K562 (cell line): ENCODE measurements at regions not wholly inside any gene's neighbourhood (a gene's known extent, or its start where the extent isn't known, plus 50 kb on each side); places are given as distances from the start of the nearest gene placed in this dataset.

Experiments
- ATAC-seq: fragments of 200-7000 bp; cut with Tn5 transposase; 3 replicates; pipeline ENCODE4 v1.9.1; 2020; ENCODE audit warnings: moderate library complexity
- BruUV-seq: library from RNA; stranded (reverse); fragments of 400-500 nt; replicated peaks from 2 replicates; lab custom pipeline; 2021; lab: Mats Ljungman, UMichigan
- CTCF ChIA-PET: fragments of 300-600 bp; formaldehyde crosslinking; extraction: SDS; loops from one replicate; lab custom pipeline; 2021; ENCODE audit warnings: low intra/inter-chr PET ratio; lab: Yijun Ruan, JAX
- POLR2A ChIA-PET: fragments of 300-600, 350-650 bp; sonication (Branson Sonifier 250); formaldehyde crosslinking; extraction: SDS; loops from one replicate; lab custom pipeline; 2021; ENCODE audit warnings: antibody characterized with exemption, inconsistent platforms; lab: Yijun Ruan, JAX
- DNase-seq, 4 experiments: peaks; one replicate each; pipeline versions ENCODE4 v3.0.0 to v3.0.0-alpha.2; 2011 to 2018; ENCODE audit warnings: low spot score in 3 of 4, mixed read lengths in 3 of 4; ENCODE audit errors: extremely low read depth in 1 of 4
- FAIRE-seq: peaks from 2 replicates; lab custom pipeline; 2011; peaks lifted over from hg19 to GRCh38; lab: Jason Lieb, UNC
- H2AFZ ChIP-seq: 2 replicates; pipeline ENCODE4 v1.6.0; 2011; ENCODE audit warnings: low read depth, low read length, control low read depth, inconsistent platforms
- H3K27ac ChIP-seq: fragments of 200-600 bp; 3 replicates; pipeline ENCODE4 v1.8.0; 2011; ENCODE audit warnings: low read depth, mild to moderate bottlenecking, control low read depth, inconsistent platforms, low read length, moderate library complexity, mixed read lengths; ENCODE audit errors: extremely low read depth
- H3K27me3 ChIP-seq, 2 experiments: fragments of 300-600 bp in 1 of 2; 2 replicates in 1 of 2; 3 replicates in 1 of 2; pipeline versions ENCODE4 v1.6.0 to v1.8.0; 2011; ENCODE audit warnings: inconsistent platforms in 2 of 2, low read length in 2 of 2, mild to moderate bottlenecking in 1 of 2, mixed read lengths in 1 of 2, moderate library complexity in 1 of 2; ENCODE audit not compliant: control insufficient read depth in 2 of 2, insufficient read depth in 2 of 2
- H3K36me3 ChIP-seq: fragments of 300-600 bp; 3 replicates; pipeline ENCODE4 v1.8.0; 2011; ENCODE audit warnings: mild to moderate bottlenecking, low read length, inconsistent platforms; ENCODE audit not compliant: control insufficient read depth, insufficient read depth
- H3K4me1 ChIP-seq, 2 experiments: fragments of 200-600 bp in 1 of 2; replicated peaks in 1 of 2; 2 replicates in 1 of 2; 3 replicates in 1 of 2; pipeline versions ENCODE4 v1.5.1 to v1.8.0; 2011; ENCODE audit warnings: inconsistent platforms in 2 of 2, low read length in 2 of 2, mild to moderate bottlenecking in 1 of 2, mixed read lengths in 1 of 2, moderate library complexity in 1 of 2; ENCODE audit not compliant: control insufficient read depth in 2 of 2, insufficient read depth in 2 of 2
- H3K4me2 ChIP-seq: 2 replicates; pipeline ENCODE4 v1.6.1; 2011; ENCODE audit warnings: low read length, control low read depth, inconsistent platforms, mixed read lengths; ENCODE audit not compliant: insufficient read depth
- H3K4me3 ChIP-seq: fragments of 200-600 bp; sonication (generic), shearing (Covaris generic); 2 replicates; pipeline ENCODE4 v1.5.1; 2016; ENCODE audit warnings: control low read depth, inconsistent platforms
- H3K79me2 ChIP-seq: fragments of 200-600 bp; 3 replicates; pipeline ENCODE4 v1.8.0; 2011; ENCODE audit warnings: low read length, inconsistent platforms; ENCODE audit not compliant: control insufficient read depth, insufficient read depth
- H3K9ac ChIP-seq, 2 experiments: 2 replicates each; pipeline versions ENCODE4 v1.6.0 to v1.6.1; 2011; ENCODE audit warnings: low read depth in 2 of 2, low read length in 2 of 2, control low read depth in 1 of 2, inconsistent platforms in 1 of 2, mild to moderate bottlenecking in 1 of 2, mixed read lengths in 1 of 2; ENCODE audit not compliant: insufficient read depth in 1 of 2
- H3K9me1 ChIP-seq: one replicate; pipeline ENCODE4 v1.6.0; 2011; ENCODE audit warnings: inconsistent platforms, mild to moderate bottlenecking, low read length, moderate library complexity; ENCODE audit not compliant: control insufficient read depth, insufficient read depth
- H3K9me3 ChIP-seq: replicated peaks from 2 replicates; pipeline ENCODE4 v1.5.1; 2011; ENCODE audit warnings: low read depth, low read length, inconsistent platforms; ENCODE audit not compliant: control insufficient read depth, insufficient read depth
- H4K20me1 ChIP-seq: replicated peaks from 2 replicates; pipeline ENCODE4 v1.6.1; 2011; ENCODE audit warnings: low read length, inconsistent platforms, mixed read lengths; ENCODE audit not compliant: control insufficient read depth, insufficient read depth
- ETV5 ChIP-seq: sonication (generic); formaldehyde crosslinking; IDR thresholded peaks from 2 replicates; pipeline ENCODE4 v1.4.0; 2020; ENCODE audit warnings: low read depth, mild to moderate bottlenecking, missing genetic modification reagents
- GABPB1 ChIP-seq: sonication (generic); formaldehyde crosslinking; IDR thresholded peaks from 2 replicates; pipeline ENCODE4 v1.8.0; 2022; ENCODE audit warnings: mild to moderate bottlenecking, missing genetic modification reagents
- GTF2A2 ChIP-seq: IDR thresholded peaks from 2 replicates; pipeline ENCODE4 v1.6.1; 2016; ENCODE audit warnings: mild to moderate bottlenecking, missing genetic modification characterization, missing compliant biosample characterization
- ILK ChIP-seq: fragments of 450-650 bp; IDR thresholded peaks from 2 replicates; pipeline ENCODE4 v1.6.1; 2016; ENCODE audit warnings: missing genetic modification characterization, low read depth, mild to moderate bottlenecking, missing compliant biosample characterization, moderate library complexity, borderline replicate concordance
- PHF20 ChIP-seq: fragments of 450-650 bp; IDR thresholded peaks from 2 replicates; pipeline ENCODE4 v1.6.1; 2018; ENCODE audit not compliant: partially characterized antibody
- RBBP5 ChIP-seq: fragments of 200-600 bp; sonication (generic); IDR thresholded peaks from 2 replicates; pipeline ENCODE4 v1.6.1; 2012; ENCODE audit warnings: borderline replicate concordance, mild to moderate bottlenecking, low read length, control low read depth, inconsistent platforms; ENCODE audit not compliant: insufficient read depth, poor library complexity, severe bottlenecking
- SAFB2 ChIP-seq: fragments of 200-400 bp; formaldehyde crosslinking; IDR thresholded peaks from 2 replicates; pipeline ENCODE4 v1.6.1; 2018; ENCODE audit warnings: borderline replicate concordance, low read length, low read depth, moderate library complexity; ENCODE audit not compliant: severe bottlenecking
- SETDB1 ChIP-seq: IDR thresholded peaks from one replicate; pipeline ENCODE4 v1.6.1; 2012; ENCODE audit warnings: low read length, control low read depth, inconsistent platforms
- SIN3A ChIP-seq, 2 experiments: fragments of 150-350 bp in 1 of 2; IDR thresholded peaks; 2 replicates each; pipeline ENCODE4 v1.6.1; 2011 to 2016; ENCODE audit warnings: borderline replicate concordance in 2 of 2, low read depth in 2 of 2, low read length in 2 of 2, mild to moderate bottlenecking in 2 of 2, moderate library complexity in 2 of 2; ENCODE audit not compliant: control insufficient read depth in 1 of 2
- SMC3 ChIP-seq: conservative IDR thresholded peaks from 2 replicates; pipeline ENCODE4 v1.6.1; 2011; ENCODE audit warnings: low read depth, low read length, improper control_type of control experiment; ENCODE audit not compliant: insufficient read depth
- SPI1 ChIP-seq: IDR thresholded peaks from 2 replicates; pipeline ENCODE4 v1.6.1; 2011; ENCODE audit warnings: low read depth, low read length, control low read depth, borderline replicate concordance
- STAT5A ChIP-seq: IDR thresholded peaks from 2 replicates; pipeline ENCODE4 v1.6.1; 2012; ENCODE audit warnings: low read length, inconsistent platforms, borderline replicate concordance
- STAT5B ChIP-seq: fragments of 250-450 bp; sonication (Bioruptor Pico); IDR thresholded peaks from 2 replicates; pipeline ENCODE4 v1.8.0; 2021; ENCODE audit warnings: mild to moderate bottlenecking, inconsistent platforms
- TOE1 ChIP-seq, 2 experiments: fragments of 450-650 bp in 1 of 2; sonication (generic) in 1 of 2; formaldehyde crosslinking in 1 of 2; IDR thresholded peaks; 2 replicates each; pipeline versions ENCODE4 v1.7.1 to v1.8.0; 2016 to 2022; ENCODE audit warnings: borderline replicate concordance in 2 of 2, mild to moderate bottlenecking in 2 of 2, antibody characterized with exemption in 1 of 2, inconsistent platforms in 1 of 2, low read depth in 1 of 2, missing genetic modification reagents in 1 of 2, moderate library complexity in 1 of 2
- ZBED1 ChIP-seq: IDR thresholded peaks from 2 replicates; pipeline ENCODE4 v1.6.1; 2014
- ZBTB2 ChIP-seq: fragments of 450-650 bp; IDR thresholded peaks from 2 replicates; pipeline ENCODE4 v1.6.1; 2016; ENCODE audit warnings: antibody characterized with exemption
- ZFP30 ChIP-seq: fragments of 250-450 bp; sonication (Bioruptor Pico); IDR thresholded peaks from 2 replicates; pipeline ENCODE4 v1.8.0; 2022; ENCODE audit warnings: moderate library complexity, mild to moderate bottlenecking, inconsistent platforms, borderline replicate concordance
- ZNF12 ChIP-seq: sonication (generic); formaldehyde crosslinking; IDR thresholded peaks from 2 replicates; pipeline ENCODE4 v1.4.0; 2020; ENCODE audit warnings: mild to moderate bottlenecking, missing genetic modification reagents
- WGBS: fragments of 100-300 bp; shearing (Covaris generic); methylation state at CpG from one replicate; pipeline ENCODE4 v1.1.6; 2016; ENCODE audit warnings: low coverage, mixed read lengths; ENCODE audit not compliant: insufficient coverage; ENCODE audit errors: missing lambda C conversion rate; 5-methylcytosine and 5-hydroxymethylcytosine counted together
- in situ Hi-C: fragments of 300-500 bp; cut with MboI; formaldehyde crosslinking; loops from 4 replicates; pipeline ENCODE4 v1.15.0; 2018; ENCODE audit warnings: inconsistent platforms, mixed read lengths
- intact Hi-C: fragments of 100-400 bp; cut with micrococcal nuclease; formaldehyde crosslinking; loops from 2 replicates; pipeline ENCODE4 v1.14.2; 2022
- TF ChIP-seq, protein P1 (sequence below): fragments of 250-450 bp; sonication (Bioruptor Pico); IDR thresholded peaks from 2 replicates; pipeline ENCODE4 v1.5.0; 2022; ENCODE audit warnings: mild to moderate bottlenecking

- TF ChIP-seq ETV5 (no peak), TOE1 (IDR thresholded peaks at IDR 0.05; ENCODE audit: borderline replicate concordance) (no peak), TOE1 (CRISPR knock-in tag; IDR thresholded peaks at IDR 0.05; ENCODE audit: borderline replicate concordance, low read depth) (no peak), SPI1 (no peak), GTF2A2 (tag) (no peak), ZBED1 (no peak), SAFB2 (no peak), SIN3A (IDR thresholded peaks at IDR 0.05; ENCODE audit: borderline replicate concordance in 2 of 2, control insufficient read depth in 1 of 2, low read depth in 2 of 2, low read length in 2 of 2) (no peak), SETDB1 (no peak), ZNF12 (CRISPR knock-in tag) (no peak)
- TF ChIP-seq, protein P1, sequence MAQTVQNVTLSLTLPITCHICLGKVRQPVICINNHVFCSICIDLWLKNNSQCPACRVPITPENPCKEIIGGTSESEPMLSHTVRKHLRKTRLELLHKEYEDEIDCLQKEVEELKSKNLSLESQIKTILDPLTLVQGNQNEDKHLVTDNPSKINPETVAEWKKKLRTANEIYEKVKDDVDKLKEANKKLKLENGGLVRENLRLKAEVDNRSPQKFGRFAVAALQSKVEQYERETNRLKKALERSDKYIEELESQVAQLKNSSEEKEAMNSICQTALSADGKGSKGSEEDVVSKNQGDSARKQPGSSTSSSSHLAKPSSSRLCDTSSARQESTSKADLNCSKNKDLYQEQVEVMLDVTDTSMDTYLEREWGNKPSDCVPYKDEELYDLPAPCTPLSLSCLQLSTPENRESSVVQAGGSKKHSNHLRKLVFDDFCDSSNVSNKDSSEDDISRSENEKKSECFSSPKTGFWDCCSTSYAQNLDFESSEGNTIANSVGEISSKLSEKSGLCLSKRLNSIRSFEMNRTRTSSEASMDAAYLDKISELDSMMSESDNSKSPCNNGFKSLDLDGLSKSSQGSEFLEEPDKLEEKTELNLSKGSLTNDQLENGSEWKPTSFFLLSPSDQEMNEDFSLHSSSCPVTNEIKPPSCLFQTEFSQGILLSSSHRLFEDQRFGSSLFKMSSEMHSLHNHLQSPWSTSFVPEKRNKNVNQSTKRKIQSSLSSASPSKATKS, result no peak
These were observed 541.3 kb upstream of the MARCKS start (continued) for GRCh38 chr6:113315879-113316278.

DNA sequence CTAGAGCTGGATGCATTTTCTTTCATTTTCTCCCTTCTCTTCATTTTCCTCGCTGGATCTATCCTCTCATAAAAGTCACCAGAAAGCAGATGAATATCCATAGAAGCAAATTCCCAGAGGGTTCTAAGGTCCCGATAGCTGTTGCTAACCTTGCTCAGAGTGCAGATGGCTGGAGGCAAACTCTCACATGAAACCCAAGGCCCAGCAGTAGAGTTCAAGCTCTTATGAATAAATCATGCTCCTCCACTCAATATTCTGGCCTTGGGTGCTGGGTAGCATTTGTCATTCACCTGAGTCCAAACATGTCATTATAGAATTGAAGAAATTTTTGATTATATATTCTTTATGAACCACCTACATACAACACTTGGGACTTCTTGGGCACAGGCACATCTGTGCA, 539.7 kb upstream of the MARCKS start:
- Histone ChIP-seq H3K79me2 (no peaks in the 10 kb centered on the region), H3K4me3 (no peak overlapping the region), H4K20me1 (no peaks in the 10 kb centered on the region), H3K9ac (no peak overlapping the region), H3K4me1 (no peaks in the 10 kb centered on the region), H2AFZ (no peak overlapping the region), H3K4me2 (no peak overlapping the region), H3K27me3 (no peaks in the 10 kb centered on the region), H3K9me1 (no peaks in the 10 kb centered on the region), H3K27ac (no peak overlapping the region), H3K9me3 (no peaks in the 10 kb centered on the region), H3K36me3 (no peaks in the 10 kb centered on the region)
- POLR2A ChIA-PET, result no interaction called here
- no peak for ATAC-seq
- intact Hi-C loops (no loop called here), in situ Hi-C loops (no loop called here)
- FAIRE-seq, result no peak
- CTCF ChIA-PET, result no interaction called here
- 0% methylated on average over 2 of the region's 2 CpGs for WGBS
- BruUV-seq, result no TSS peak
- DNase-seq, result no peak
- TF ChIP-seq RBBP5 (no peak), STAT5B (CRISPR knock-in tag) (no peak), ZBTB2 (no peak), PHF20 (no peak), ILK (tag) (no peak), SAFB2 (no peak), STAT5A (no peak), GABPB1 (no peak), ZFP30 (CRISPR knock-in tag) (no peak), SMC3 (no peak)
